ENCODE measurements at regions not wholly inside any gene's neighbourhood (a gene's known extent, or its start where the extent isn't known, plus 50 kb on each side); places are given as distances from the start of the nearest gene placed in this dataset.

- peak overlapping the region in 1 of 2 donors; percentile 54 for H3K4me3 ChIP-seq (ENCODE audit: low read length in 2 of 2)
- no peaks in the 10 kb centered on the region for H3K9me3 ChIP-seq (ENCODE audit: control insufficient read depth, low read length)
- ATAC-seq (ENCODE audit: low FRiP score), result peak; percentile 78
- intact Hi-C loops (cut with DNase I), result no loop called here
- no peak overlapping the region for H3K27ac ChIP-seq (ENCODE audit: low read depth in 1 of 2, low read length in 2 of 2)
- no peaks in the 10 kb centered on the region for H3K4me1 ChIP-seq (ENCODE audit: control insufficient read depth in 1 of 2, insufficient read depth in 2 of 2, low read length in 2 of 2)
- no peaks in the 10 kb centered on the region for H3K36me3 ChIP-seq (ENCODE audit: control insufficient read depth in 1 of 2, insufficient read depth in 2 of 2, low read length in 1 of 2)
- H3K27me3 ChIP-seq (ENCODE audit: control insufficient read depth in 1 of 2, insufficient read depth in 2 of 2, low read length in 1 of 2), result no peaks in the 10 kb centered on the region
- WGBS, 2 donors, result 60 to 62% methylated on average over 15 of the region's 15 CpGs
- no peak for DNase-seq
These were observed 550.2 kb downstream of the USP25 start for GRCh38 chr21:16279731-16280581.

DNA sequence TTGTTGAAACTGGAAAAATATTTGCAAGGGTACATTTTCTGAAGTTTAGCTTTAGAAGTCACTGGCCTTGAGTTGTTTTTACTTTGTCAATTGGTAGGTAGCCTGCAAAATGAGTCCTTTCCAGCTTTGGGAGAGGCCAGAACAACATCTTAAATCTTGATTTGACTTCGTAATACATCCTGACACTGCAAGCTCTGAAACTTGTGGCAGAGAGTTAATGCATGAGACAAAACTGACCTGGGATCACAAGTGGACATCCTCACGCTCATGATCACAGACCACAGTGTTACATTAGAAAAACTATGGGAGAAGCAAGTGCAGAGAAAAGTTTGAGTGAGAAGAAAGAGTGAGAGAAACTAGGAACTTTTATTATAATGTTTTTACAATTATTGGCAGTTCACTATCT is 550.9 kb downstream of the USP25 start:
- Histone ChIP-seq H3K4me3 (ENCODE audit: low read length in 2 of 2) (peak overlapping the region in 1 of 2 donors; percentile 54), H3K27me3 (ENCODE audit: control insufficient read depth in 1 of 2, insufficient read depth in 2 of 2, low read length in 1 of 2) (no peaks in the 10 kb centered on the region), H3K4me1 (ENCODE audit: control insufficient read depth in 1 of 2, insufficient read depth in 2 of 2, low read length in 2 of 2) (no peaks in the 10 kb centered on the region), H3K9me3 (ENCODE audit: control insufficient read depth, low read length) (no peaks in the 10 kb centered on the region), H3K36me3 (ENCODE audit: control insufficient read depth in 1 of 2, insufficient read depth in 2 of 2, low read length in 1 of 2) (no peaks in the 10 kb centered on the region), H3K27ac (ENCODE audit: low read depth in 1 of 2, low read length in 2 of 2) (no peak overlapping the region)
- DNase-seq (no peak), ATAC-seq (ENCODE audit: low FRiP score) (no peak)
- intact Hi-C loops (cut with DNase I), result no loop called here
- 46 to 50% methylated on average over 2 of the region's 2 CpGs for WGBS, 2 donors

GRCh38 chr21:16283516-16283915 is 553.7 kb downstream of the USP25 start:
- 98% methylated on average over 2 of the region's 2 CpGs for WGBS, 2 donors
- H3K4me1 ChIP-seq (ENCODE audit: control insufficient read depth in 1 of 2, insufficient read depth in 2 of 2, low read length in 2 of 2), result no peaks in the 10 kb centered on the region
- DNase-seq (no peak), ATAC-seq (ENCODE audit: low FRiP score) (no peak)
- H3K27ac ChIP-seq (ENCODE audit: low read depth in 1 of 2, low read length in 2 of 2), result no peak overlapping the region
- intact Hi-C loops (cut with DNase I), result no loop called here
- H3K4me3 ChIP-seq (ENCODE audit: low read length in 2 of 2), result no peak overlapping the region
- no peaks in the 10 kb centered on the region for H3K9me3 ChIP-seq (ENCODE audit: control insufficient read depth, low read length)
- H3K27me3 ChIP-seq (ENCODE audit: control insufficient read depth in 1 of 2, insufficient read depth in 2 of 2, low read length in 1 of 2), result no peaks in the 10 kb centered on the region
- H3K36me3 ChIP-seq (ENCODE audit: control insufficient read depth in 1 of 2, insufficient read depth in 2 of 2, low read length in 1 of 2), result no peaks in the 10 kb centered on the region

DNA sequence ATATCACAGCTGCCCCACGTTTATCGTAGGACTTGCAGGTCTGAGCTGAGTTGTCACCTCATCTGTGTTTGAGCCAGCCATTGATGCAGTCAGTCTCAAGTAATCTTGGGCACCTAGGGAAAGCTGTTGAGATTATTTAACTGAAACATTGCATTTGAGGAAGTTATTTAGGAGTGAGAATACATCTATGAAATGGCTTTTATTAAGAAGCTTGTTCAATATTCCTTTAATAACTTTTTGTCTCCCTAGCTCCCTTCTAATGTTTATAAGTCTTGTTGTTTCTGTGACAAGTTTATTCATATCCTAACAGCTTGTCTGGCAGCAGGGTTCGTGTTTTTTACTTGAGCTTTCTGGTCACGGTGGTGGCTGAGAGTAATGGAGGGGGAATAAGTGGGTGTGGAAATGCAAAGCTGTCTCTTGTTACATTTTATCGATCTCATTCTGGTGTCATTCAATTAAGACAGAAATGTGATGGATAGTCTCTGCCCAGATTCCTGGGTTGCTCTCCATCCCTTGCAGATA is 555.9 kb downstream of the USP25 start:
- intact Hi-C loops (cut with DNase I), result no loop called here
- H3K4me1 ChIP-seq (ENCODE audit: control insufficient read depth in 1 of 2, insufficient read depth in 2 of 2, low read length in 2 of 2), result no peaks in the 10 kb centered on the region
- no peaks in the 10 kb centered on the region for H3K36me3 ChIP-seq (ENCODE audit: control insufficient read depth in 1 of 2, insufficient read depth in 2 of 2, low read length in 1 of 2)
- H3K4me3 ChIP-seq (ENCODE audit: low read length in 2 of 2), result no peak overlapping the region
- DNase-seq (no peak), ATAC-seq (ENCODE audit: low FRiP score) (no peak)
- H3K9me3 ChIP-seq (ENCODE audit: control insufficient read depth, low read length), result no peaks in the 10 kb centered on the region
- no peak overlapping the region for H3K27ac ChIP-seq (ENCODE audit: low read depth in 1 of 2, low read length in 2 of 2)
- H3K27me3 ChIP-seq (ENCODE audit: control insufficient read depth in 1 of 2, insufficient read depth in 2 of 2, low read length in 1 of 2), result no peaks in the 10 kb centered on the region
- WGBS, 2 donors, result 57 to 59% methylated on average over 5 of the region's 5 CpGs

GRCh38 chr21:16287046-16287445 is 557.3 kb downstream of the USP25 start:
- H3K27ac ChIP-seq (ENCODE audit: low read depth in 1 of 2, low read length in 2 of 2), result no peak overlapping the region
- intact Hi-C loops (cut with DNase I), result no loop called here
- no peaks in the 10 kb centered on the region for H3K36me3 ChIP-seq (ENCODE audit: control insufficient read depth in 1 of 2, insufficient read depth in 2 of 2, low read length in 1 of 2)
- DNase-seq (no peak), ATAC-seq (ENCODE audit: low FRiP score) (no peak)
- no peaks in the 10 kb centered on the region for H3K9me3 ChIP-seq (ENCODE audit: control insufficient read depth, low read length)
- H3K4me3 ChIP-seq (ENCODE audit: low read length in 2 of 2), result no peak overlapping the region
- 5% methylated on average over 2 of the region's 2 CpGs for WGBS, 2 donors
- no peaks in the 10 kb centered on the region for H3K4me1 ChIP-seq (ENCODE audit: control insufficient read depth in 1 of 2, insufficient read depth in 2 of 2, low read length in 2 of 2)
- H3K27me3 ChIP-seq (ENCODE audit: control insufficient read depth in 1 of 2, insufficient read depth in 2 of 2, low read length in 1 of 2), result no peaks in the 10 kb centered on the region

GRCh38 chr21:16291296-16291695 is 561.5 kb downstream of the USP25 start:
- intact Hi-C loops (cut with DNase I), result no loop called here
- Histone ChIP-seq H3K27ac (ENCODE audit: low read depth in 1 of 2, low read length in 2 of 2) (no peak overlapping the region), H3K9me3 (ENCODE audit: control insufficient read depth, low read length) (no peaks in the 10 kb centered on the region), H3K4me3 (ENCODE audit: low read length in 2 of 2) (no peak overlapping the region), H3K36me3 (ENCODE audit: control insufficient read depth in 1 of 2, insufficient read depth in 2 of 2, low read length in 1 of 2) (no peaks in the 10 kb centered on the region), H3K27me3 (ENCODE audit: control insufficient read depth in 1 of 2, insufficient read depth in 2 of 2, low read length in 1 of 2) (no peaks in the 10 kb centered on the region), H3K4me1 (ENCODE audit: control insufficient read depth in 1 of 2, insufficient read depth in 2 of 2, low read length in 2 of 2) (no peaks in the 10 kb centered on the region)
- ATAC-seq (ENCODE audit: low FRiP score) (no peak), DNase-seq (no peak)
- WGBS, 2 donors, result 91 to 94% methylated on average over 7 of the region's 7 CpGs

DNA sequence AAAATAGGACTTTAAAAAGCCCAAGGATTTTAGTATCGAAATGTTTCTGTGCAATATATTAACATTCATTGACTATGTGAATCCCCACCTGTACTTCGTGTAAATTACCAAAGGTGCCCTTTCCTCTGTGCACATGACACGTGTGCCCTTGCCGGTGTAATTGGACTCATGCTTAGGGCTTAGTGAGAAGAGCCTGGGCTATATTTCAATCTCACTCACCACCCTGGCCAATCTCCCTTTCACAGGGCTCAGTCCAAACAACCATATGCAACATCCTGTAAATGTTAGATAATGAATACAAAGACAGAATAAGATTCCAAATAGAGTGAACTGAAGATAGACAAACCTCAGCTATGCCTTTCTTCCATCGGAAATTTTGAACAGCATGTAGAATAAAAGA is 564.3 kb downstream of the USP25 start:
- Histone ChIP-seq H3K4me1 (ENCODE audit: control insufficient read depth in 1 of 2, insufficient read depth in 2 of 2, low read length in 2 of 2) (no peaks in the 10 kb centered on the region), H3K36me3 (ENCODE audit: control insufficient read depth in 1 of 2, insufficient read depth in 2 of 2, low read length in 1 of 2) (no peaks in the 10 kb centered on the region), H3K27ac (ENCODE audit: low read depth in 1 of 2, low read length in 2 of 2) (no peak overlapping the region), H3K27me3 (ENCODE audit: control insufficient read depth in 1 of 2, insufficient read depth in 2 of 2, low read length in 1 of 2) (no peaks in the 10 kb centered on the region), H3K4me3 (ENCODE audit: low read length in 2 of 2) (no peak overlapping the region), H3K9me3 (ENCODE audit: control insufficient read depth, low read length) (no peaks in the 10 kb centered on the region)
- intact Hi-C loops (cut with DNase I), result no loop called here
- WGBS, 2 donors, result 90% methylated on average over 5 of the region's 5 CpGs
- no peak for DNase-seq
- no peak for ATAC-seq (ENCODE audit: low FRiP score)

DNA sequence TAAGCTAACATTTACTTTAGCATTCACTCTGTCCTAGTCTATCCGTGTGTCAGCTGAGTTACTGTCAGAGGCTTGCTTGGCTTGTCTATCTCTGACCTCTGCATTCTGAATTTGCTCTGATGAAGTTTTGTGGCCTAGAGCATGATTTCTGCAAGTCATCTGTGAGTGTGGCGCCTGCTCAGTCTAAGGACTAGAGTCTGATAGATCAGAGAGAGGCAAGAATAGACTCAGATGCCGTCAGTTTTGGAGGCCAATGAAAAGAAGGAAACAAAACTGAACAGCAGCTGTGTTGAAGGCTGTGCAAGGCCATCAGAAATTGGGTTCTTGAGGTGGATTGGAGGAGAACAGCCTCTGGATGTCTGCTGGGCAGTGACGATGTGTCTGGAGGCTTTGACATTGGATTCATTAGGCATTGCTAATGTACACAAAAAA is 573.1 kb downstream of the USP25 start:
- H3K4me3 ChIP-seq (ENCODE audit: low read length in 2 of 2), result no peak overlapping the region
- peak; percentile 59 for ATAC-seq (ENCODE audit: low FRiP score)
- 61 to 65% methylated on average over 4 of the region's 4 CpGs for WGBS, 2 donors
- H3K4me1 ChIP-seq (ENCODE audit: control insufficient read depth in 1 of 2, insufficient read depth in 2 of 2, low read length in 2 of 2), result no peaks in the 10 kb centered on the region
- no peak overlapping the region for H3K27ac ChIP-seq (ENCODE audit: low read depth in 1 of 2, low read length in 2 of 2)
- no peaks in the 10 kb centered on the region for H3K27me3 ChIP-seq (ENCODE audit: control insufficient read depth in 1 of 2, insufficient read depth in 2 of 2, low read length in 1 of 2)
- no peaks in the 10 kb centered on the region for H3K9me3 ChIP-seq (ENCODE audit: control insufficient read depth, low read length)
- no peaks in the 10 kb centered on the region for H3K36me3 ChIP-seq (ENCODE audit: control insufficient read depth in 1 of 2, insufficient read depth in 2 of 2, low read length in 1 of 2)
- peak in 1 of 2 donors; percentile 35 for DNase-seq
- intact Hi-C loops (cut with DNase I), result no loop called here

Data from aorta (tissue), 5 donors.